GM23338 (cell line): ENCODE measurements at regions not wholly inside any gene's neighbourhood (a gene's known extent, or its start where the extent isn't known, plus 50 kb on each side); places are given as distances from the start of the nearest gene placed in this dataset.

Experiments used
- ATAC-seq: fragments of 200-7000 bp; cut with Tn5 transposase; 3 replicates; pipeline ENCODE4 v1.9.1; 2020
- DNase-seq: peaks from one replicate; pipeline ENCODE4 v3.0.0-alpha.2; 2015; ENCODE audit warnings: low spot score
- H2AFZ ChIP-seq: fragments of 200-600 bp; sonication (generic); 2 replicates; pipeline ENCODE4 v1.8.0; 2016; ENCODE audit warnings: antibody characterized with exemption, mild to moderate bottlenecking, moderate library complexity
- H3F3A ChIP-seq: fragments of 200-600 bp; sonication (generic); replicated peaks from 2 replicates; pipeline ENCODE4 v1.8.0; 2017; ENCODE audit warnings: antibody characterized with exemption, mixed run types, low read depth
- H3K27ac ChIP-seq: fragments of 200-600 bp; sonication (generic); 2 replicates; pipeline ENCODE4 v1.6.1; 2016; ENCODE audit warnings: low read depth
- H3K27me3 ChIP-seq: fragments of 200-600 bp; sonication (generic); 2 replicates; pipeline ENCODE4 v1.8.0; 2016; ENCODE audit warnings: mild to moderate bottlenecking, mixed run types, moderate library complexity; ENCODE audit not compliant: insufficient read depth
- H3K36me3 ChIP-seq: fragments of 200-600 bp; sonication (generic); 2 replicates; pipeline ENCODE4 v1.8.0; 2016; ENCODE audit warnings: mild to moderate bottlenecking; ENCODE audit not compliant: insufficient read depth
- H3K4me1 ChIP-seq: fragments of 200-600 bp; sonication (generic); 2 replicates; pipeline ENCODE4 v1.8.0; 2016; ENCODE audit warnings: mild to moderate bottlenecking, moderate library complexity; ENCODE audit not compliant: insufficient read depth
- H3K4me2 ChIP-seq: fragments of 200-600 bp; sonication (generic); 2 replicates; pipeline ENCODE4 v1.7.1; 2017; ENCODE audit warnings: mixed run types
- H3K4me3 ChIP-seq: fragments of 200-600 bp; sonication (generic); 2 replicates; pipeline ENCODE4 v1.6.1; 2016; ENCODE audit warnings: mixed run types
- H3K79me2 ChIP-seq: fragments of 200-600 bp; sonication (generic); replicated peaks from 2 replicates; pipeline ENCODE4 v1.8.0; 2017; ENCODE audit warnings: mild to moderate bottlenecking; ENCODE audit not compliant: insufficient read depth
- H3K9me2 ChIP-seq: fragments of 200-600 bp; sonication (generic); 2 replicates; pipeline ENCODE4 v1.8.0; 2017; ENCODE audit not compliant: insufficient read depth
- H4K20me1 ChIP-seq: fragments of 200-600 bp; sonication (generic); replicated peaks from 2 replicates; pipeline ENCODE4 v1.8.0; 2017; ENCODE audit warnings: mild to moderate bottlenecking; ENCODE audit not compliant: insufficient read depth
- H3K27ac Mint-ChIP-seq: 2 replicates; pipeline ENCODE4 v1.8.0; 2020; ENCODE audit warnings: inconsistent platforms, mild to moderate bottlenecking, moderate library complexity, mixed read lengths
- H3K27me3 Mint-ChIP-seq: 3 replicates; pipeline ENCODE4 v1.8.0; 2022; ENCODE audit warnings: low read depth, mild to moderate bottlenecking, moderate library complexity, mixed read lengths, inconsistent platforms; ENCODE audit not compliant: insufficient read depth, poor library complexity
- H3K36me3 Mint-ChIP-seq: 3 replicates; pipeline ENCODE4 v1.8.0; 2021; ENCODE audit warnings: low read depth, mild to moderate bottlenecking, inconsistent platforms, moderate library complexity, mixed read lengths
- H3K4me1 Mint-ChIP-seq: 3 replicates; pipeline ENCODE4 v1.8.0; 2020; ENCODE audit warnings: mild to moderate bottlenecking, inconsistent platforms, mixed read lengths
- H3K4me3 Mint-ChIP-seq: 3 replicates; pipeline ENCODE4 v1.8.0; 2021; ENCODE audit warnings: moderate library complexity, mild to moderate bottlenecking, inconsistent platforms, mixed read lengths
- H3K9me3 Mint-ChIP-seq: 3 replicates; pipeline ENCODE4 v1.8.0; 2020; ENCODE audit warnings: moderate library complexity, mild to moderate bottlenecking, inconsistent platforms, mixed read lengths
- CREB1 ChIP-seq: fragments of 250-450 bp; sonication (Bioruptor Pico); IDR thresholded peaks from 2 replicates; pipeline ENCODE4 v1.5.0; 2020; ENCODE audit warnings: low read depth, mild to moderate bottlenecking, moderate library complexity
- EZH2 ChIP-seq: fragments of 200-600 bp; sonication (generic); IDR thresholded peaks from one replicate; pipeline ENCODE4 v1.8.0; 2017; ENCODE audit warnings: antibody characterized with exemption, mild to moderate bottlenecking, low read depth; ENCODE audit not compliant: unreplicated experiment
- EZH2phosphoT487 ChIP-seq: fragments of 200-600 bp; sonication (generic); IDR thresholded peaks from one replicate; pipeline ENCODE4 v1.8.1; 2018; ENCODE audit warnings: antibody characterized with exemption; ENCODE audit not compliant: unreplicated experiment
- JUNB ChIP-seq: IDR thresholded peaks from one replicate; pipeline ENCODE4 v1.6.1; 2016; ENCODE audit warnings: antibody characterized with exemption; ENCODE audit not compliant: unreplicated experiment
- NANOG ChIP-seq: IDR thresholded peaks from 2 replicates; pipeline ENCODE4 v1.6.1; 2016; ENCODE audit warnings: antibody characterized with exemption, borderline replicate concordance
- POLR2AphosphoS5 ChIP-seq: IDR thresholded peaks from 2 replicates; pipeline ENCODE4 v1.6.1; 2016; ENCODE audit warnings: antibody characterized with exemption, low read depth
- STAT1 ChIP-seq: IDR thresholded peaks from one replicate; pipeline ENCODE4 v1.6.1; 2016; ENCODE audit warnings: antibody characterized with exemption; ENCODE audit not compliant: unreplicated experiment
- ZNF114 ChIP-seq: fragments of 250-450 bp; sonication (Bioruptor Pico); IDR thresholded peaks from 2 replicates; pipeline ENCODE4 v1.5.0; 2020; ENCODE audit warnings: mild to moderate bottlenecking, moderate library complexity
- ZNF331 ChIP-seq: fragments of 250-450 bp; sonication (Bioruptor Pico); IDR thresholded peaks from 2 replicates; pipeline ENCODE4 v1.5.0; 2020; ENCODE audit warnings: low read depth, mild to moderate bottlenecking, moderate library complexity
- TF ChIP-seq, protein P1 (sequence below): fragments of 250-450 bp; sonication (Bioruptor Pico); IDR thresholded peaks from 2 replicates; pipeline ENCODE4 v1.5.0; 2020; ENCODE audit warnings: mild to moderate bottlenecking, moderate library complexity
- TF ChIP-seq, protein P2 (sequence below), 2 experiments: fragments of 200-600 bp in 1 of 2; sonication (generic) in 1 of 2; conservative IDR thresholded peaks; 2 replicates each; pipeline versions ENCODE4 v1.5.1 to v1.6.1; 2016 to 2017; ENCODE audit warnings: antibody characterized with exemption in 2 of 2, low read depth in 2 of 2, mild to moderate bottlenecking in 2 of 2, moderate library complexity in 1 of 2
- TF ChIP-seq, protein P3 (sequence below): IDR thresholded peaks from 2 replicates; pipeline ENCODE4 v1.6.1; 2016; ENCODE audit warnings: antibody characterized with exemption
- TF ChIP-seq, protein P4 (sequence below): IDR thresholded peaks from one replicate; pipeline ENCODE4 v1.6.1; 2018; ENCODE audit warnings: antibody characterized with exemption; ENCODE audit not compliant: unreplicated experiment

DNA sequence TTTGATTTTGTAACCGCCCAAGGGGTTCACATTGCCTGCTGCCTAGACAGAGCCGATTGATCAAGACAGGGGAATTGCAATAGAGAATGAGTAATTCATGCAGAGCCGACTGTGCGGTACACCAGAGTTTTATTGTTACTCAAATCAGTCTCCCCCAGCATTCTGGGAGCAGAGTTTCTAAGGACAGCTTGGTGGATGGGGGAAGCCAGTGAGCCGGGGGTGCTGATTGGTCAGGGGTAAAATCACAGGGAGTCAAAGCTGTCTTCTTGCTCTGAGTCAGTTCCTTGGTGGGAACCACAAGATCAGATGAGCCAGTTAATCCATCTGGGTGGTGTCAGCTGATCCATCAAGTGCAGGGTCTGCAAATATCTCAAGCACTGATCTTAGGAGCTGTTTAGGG lies 60.0 kb upstream of the EZR start (continued):
- TF ChIP-seq, protein P1, sequence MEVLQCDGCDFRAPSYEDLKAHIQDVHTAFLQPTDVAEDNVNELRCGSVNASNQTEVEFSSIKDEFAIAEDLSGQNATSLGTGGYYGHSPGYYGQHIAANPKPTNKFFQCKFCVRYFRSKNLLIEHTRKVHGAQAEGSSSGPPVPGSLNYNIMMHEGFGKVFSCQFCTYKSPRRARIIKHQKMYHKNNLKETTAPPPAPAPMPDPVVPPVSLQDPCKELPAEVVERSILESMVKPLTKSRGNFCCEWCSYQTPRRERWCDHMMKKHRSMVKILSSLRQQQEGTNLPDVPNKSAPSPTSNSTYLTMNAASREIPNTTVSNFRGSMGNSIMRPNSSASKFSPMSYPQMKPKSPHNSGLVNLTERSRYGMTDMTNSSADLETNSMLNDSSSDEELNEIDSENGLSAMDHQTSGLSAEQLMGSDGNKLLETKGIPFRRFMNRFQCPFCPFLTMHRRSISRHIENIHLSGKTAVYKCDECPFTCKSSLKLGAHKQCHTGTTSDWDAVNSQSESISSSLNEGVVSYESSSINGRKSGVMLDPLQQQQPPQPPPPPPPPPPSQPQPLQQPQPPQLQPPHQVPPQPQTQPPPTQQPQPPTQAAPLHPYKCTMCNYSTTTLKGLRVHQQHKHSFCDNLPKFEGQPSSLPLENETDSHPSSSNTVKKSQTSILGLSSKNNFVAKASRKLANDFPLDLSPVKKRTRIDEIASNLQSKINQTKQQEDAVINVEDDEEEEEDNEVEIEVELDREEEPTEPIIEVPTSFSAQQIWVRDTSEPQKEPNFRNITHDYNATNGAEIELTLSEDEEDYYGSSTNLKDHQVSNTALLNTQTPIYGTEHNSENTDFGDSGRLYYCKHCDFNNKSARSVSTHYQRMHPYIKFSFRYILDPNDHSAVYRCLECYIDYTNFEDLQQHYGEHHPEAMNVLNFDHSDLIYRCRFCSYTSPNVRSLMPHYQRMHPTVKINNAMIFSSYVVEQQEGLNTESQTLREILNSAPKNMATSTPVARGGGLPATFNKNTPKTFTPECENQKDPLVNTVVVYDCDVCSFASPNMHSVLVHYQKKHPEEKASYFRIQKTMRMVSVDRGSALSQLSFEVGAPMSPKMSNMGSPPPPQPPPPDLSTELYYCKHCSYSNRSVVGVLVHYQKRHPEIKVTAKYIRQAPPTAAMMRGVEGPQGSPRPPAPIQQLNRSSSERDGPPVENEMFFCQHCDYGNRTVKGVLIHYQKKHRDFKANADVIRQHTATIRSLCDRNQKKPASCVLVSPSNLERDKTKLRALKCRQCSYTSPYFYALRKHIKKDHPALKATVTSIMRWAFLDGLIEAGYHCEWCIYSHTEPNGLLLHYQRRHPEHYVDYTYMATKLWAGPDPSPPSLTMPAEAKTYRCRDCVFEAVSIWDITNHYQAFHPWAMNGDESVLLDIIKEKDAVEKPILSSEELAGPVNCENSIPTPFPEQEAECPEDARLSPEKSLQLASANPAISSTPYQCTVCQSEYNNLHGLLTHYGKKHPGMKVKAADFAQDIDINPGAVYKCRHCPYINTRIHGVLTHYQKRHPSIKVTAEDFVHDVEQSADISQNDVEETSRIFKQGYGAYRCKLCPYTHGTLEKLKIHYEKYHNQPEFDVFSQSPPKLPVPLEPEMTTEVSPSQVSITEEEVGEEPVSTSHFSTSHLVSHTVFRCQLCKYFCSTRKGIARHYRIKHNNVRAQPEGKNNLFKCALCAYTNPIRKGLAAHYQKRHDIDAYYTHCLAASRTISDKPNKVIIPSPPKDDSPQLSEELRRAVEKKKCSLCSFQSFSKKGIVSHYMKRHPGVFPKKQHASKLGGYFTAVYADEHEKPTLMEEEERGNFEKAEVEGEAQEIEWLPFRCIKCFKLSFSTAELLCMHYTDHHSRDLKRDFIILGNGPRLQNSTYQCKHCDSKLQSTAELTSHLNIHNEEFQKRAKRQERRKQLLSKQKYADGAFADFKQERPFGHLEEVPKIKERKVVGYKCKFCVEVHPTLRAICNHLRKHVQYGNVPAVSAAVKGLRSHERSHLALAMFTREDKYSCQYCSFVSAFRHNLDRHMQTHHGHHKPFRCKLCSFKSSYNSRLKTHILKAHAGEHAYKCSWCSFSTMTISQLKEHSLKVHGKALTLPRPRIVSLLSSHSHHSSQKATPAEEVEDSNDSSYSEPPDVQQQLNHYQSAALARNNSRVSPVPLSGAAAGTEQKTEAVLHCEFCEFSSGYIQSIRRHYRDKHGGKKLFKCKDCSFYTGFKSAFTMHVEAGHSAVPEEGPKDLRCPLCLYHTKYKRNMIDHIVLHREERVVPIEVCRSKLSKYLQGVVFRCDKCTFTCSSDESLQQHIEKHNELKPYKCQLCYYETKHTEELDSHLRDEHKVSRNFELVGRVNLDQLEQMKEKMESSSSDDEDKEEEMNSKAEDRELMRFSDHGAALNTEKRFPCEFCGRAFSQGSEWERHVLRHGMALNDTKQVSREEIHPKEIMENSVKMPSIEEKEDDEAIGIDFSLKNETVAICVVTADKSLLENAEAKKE, result no peak

DNA sequence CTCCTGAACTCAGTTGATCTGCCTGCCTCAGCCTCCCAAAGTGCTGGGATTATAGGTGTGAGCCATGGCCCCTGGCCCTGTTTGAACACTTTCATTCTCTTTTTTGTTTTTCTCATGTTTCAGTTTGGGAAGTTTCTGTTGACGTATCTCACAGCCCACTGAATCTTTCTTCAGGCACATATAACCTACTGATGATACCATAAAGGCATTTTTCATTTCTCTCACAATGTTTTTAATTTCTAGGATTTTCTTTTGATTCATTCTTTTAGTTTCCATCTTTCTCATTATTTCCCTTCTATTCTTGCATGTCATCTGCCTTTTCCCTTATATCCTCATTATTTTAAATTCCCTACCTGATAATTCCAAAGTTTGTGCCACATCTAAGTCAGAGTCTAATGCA lies 58.5 kb upstream of the EZR start:
- Mint-ChIP-seq H3K27me3 (peaks cover 3% of the 10 kb centered on the region), H3K27ac (no peak overlapping the region), H3K36me3 (peaks cover 3% of the 10 kb centered on the region; the same call in 2 of the 3 replicates), H3K4me3 (no peak overlapping the region), H3K4me1 (peaks cover 12% of the 10 kb centered on the region), H3K9me3 (peaks cover 11% of the 10 kb centered on the region)
- H3K27ac ChIP-seq, result no peak overlapping the region
- no peaks in the 10 kb centered on the region for H3K9me2 ChIP-seq
- H3F3A ChIP-seq, result no peaks in the 10 kb centered on the region; the same call in 1 of the 2 replicates
- H3K79me2 ChIP-seq, result no peaks in the 10 kb centered on the region
- H3K36me3 ChIP-seq, result no peaks in the 10 kb centered on the region
- ATAC-seq (no peak), DNase-seq (no peak)
- H3K4me2 ChIP-seq, result no peak overlapping the region
- H2AFZ ChIP-seq, result no peak overlapping the region
- H3K27me3 ChIP-seq, result no peaks in the 10 kb centered on the region
- no peaks in the 10 kb centered on the region for H4K20me1 ChIP-seq
- no peak overlapping the region for H3K4me3 ChIP-seq
- peaks cover 22% of the 10 kb centered on the region for H3K4me1 ChIP-seq
- TF ChIP-seq JUNB, result no peak
- TF ChIP-seq ZNF114 (CRISPR knock-in tag), result no peak
- TF ChIP-seq, protein P2, sequence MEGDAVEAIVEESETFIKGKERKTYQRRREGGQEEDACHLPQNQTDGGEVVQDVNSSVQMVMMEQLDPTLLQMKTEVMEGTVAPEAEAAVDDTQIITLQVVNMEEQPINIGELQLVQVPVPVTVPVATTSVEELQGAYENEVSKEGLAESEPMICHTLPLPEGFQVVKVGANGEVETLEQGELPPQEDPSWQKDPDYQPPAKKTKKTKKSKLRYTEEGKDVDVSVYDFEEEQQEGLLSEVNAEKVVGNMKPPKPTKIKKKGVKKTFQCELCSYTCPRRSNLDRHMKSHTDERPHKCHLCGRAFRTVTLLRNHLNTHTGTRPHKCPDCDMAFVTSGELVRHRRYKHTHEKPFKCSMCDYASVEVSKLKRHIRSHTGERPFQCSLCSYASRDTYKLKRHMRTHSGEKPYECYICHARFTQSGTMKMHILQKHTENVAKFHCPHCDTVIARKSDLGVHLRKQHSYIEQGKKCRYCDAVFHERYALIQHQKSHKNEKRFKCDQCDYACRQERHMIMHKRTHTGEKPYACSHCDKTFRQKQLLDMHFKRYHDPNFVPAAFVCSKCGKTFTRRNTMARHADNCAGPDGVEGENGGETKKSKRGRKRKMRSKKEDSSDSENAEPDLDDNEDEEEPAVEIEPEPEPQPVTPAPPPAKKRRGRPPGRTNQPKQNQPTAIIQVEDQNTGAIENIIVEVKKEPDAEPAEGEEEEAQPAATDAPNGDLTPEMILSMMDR (conservative IDR thresholded peaks at IDR 0.05; ENCODE audit: low read depth in 2 of 2), result no peak
- TF ChIP-seq EZH2, result no peak
- no peak for TF ChIP-seq NANOG
- TF ChIP-seq STAT1, result no peak
- TF ChIP-seq POLR2AphosphoS5, result no peak
- TF ChIP-seq, protein P3, sequence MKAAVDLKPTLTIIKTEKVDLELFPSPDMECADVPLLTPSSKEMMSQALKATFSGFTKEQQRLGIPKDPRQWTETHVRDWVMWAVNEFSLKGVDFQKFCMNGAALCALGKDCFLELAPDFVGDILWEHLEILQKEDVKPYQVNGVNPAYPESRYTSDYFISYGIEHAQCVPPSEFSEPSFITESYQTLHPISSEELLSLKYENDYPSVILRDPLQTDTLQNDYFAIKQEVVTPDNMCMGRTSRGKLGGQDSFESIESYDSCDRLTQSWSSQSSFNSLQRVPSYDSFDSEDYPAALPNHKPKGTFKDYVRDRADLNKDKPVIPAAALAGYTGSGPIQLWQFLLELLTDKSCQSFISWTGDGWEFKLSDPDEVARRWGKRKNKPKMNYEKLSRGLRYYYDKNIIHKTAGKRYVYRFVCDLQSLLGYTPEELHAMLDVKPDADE, result no peak
- TF ChIP-seq CREB1, result no peak
- TF ChIP-seq EZH2phosphoT487, result no peak
- TF ChIP-seq, protein P4, sequence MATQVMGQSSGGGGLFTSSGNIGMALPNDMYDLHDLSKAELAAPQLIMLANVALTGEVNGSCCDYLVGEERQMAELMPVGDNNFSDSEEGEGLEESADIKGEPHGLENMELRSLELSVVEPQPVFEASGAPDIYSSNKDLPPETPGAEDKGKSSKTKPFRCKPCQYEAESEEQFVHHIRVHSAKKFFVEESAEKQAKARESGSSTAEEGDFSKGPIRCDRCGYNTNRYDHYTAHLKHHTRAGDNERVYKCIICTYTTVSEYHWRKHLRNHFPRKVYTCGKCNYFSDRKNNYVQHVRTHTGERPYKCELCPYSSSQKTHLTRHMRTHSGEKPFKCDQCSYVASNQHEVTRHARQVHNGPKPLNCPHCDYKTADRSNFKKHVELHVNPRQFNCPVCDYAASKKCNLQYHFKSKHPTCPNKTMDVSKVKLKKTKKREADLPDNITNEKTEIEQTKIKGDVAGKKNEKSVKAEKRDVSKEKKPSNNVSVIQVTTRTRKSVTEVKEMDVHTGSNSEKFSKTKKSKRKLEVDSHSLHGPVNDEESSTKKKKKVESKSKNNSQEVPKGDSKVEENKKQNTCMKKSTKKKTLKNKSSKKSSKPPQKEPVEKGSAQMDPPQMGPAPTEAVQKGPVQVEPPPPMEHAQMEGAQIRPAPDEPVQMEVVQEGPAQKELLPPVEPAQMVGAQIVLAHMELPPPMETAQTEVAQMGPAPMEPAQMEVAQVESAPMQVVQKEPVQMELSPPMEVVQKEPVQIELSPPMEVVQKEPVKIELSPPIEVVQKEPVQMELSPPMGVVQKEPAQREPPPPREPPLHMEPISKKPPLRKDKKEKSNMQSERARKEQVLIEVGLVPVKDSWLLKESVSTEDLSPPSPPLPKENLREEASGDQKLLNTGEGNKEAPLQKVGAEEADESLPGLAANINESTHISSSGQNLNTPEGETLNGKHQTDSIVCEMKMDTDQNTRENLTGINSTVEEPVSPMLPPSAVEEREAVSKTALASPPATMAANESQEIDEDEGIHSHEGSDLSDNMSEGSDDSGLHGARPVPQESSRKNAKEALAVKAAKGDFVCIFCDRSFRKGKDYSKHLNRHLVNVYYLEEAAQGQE, result no peak
- TF ChIP-seq ZNF331 (CRISPR knock-in tag), result no peak
